ENCODE measurements at regions not wholly inside any gene's neighbourhood (a gene's known extent, or its start where the extent isn't known, plus 50 kb on each side); places are given as distances from the start of the nearest gene placed in this dataset.
A peak's percentile ranks its signal among the peaks of the same experiment; 100 is the strongest.
"Not testable (repeated sequence)": the region's sequence is repeated elsewhere in the genome, so short reads cannot be mapped to it uniquely, and the experiment has no call there.

GRCh38 chr4:104915864-104916263, 230.8 kb upstream of the TET2 start:
- Mint-ChIP-seq H3K4me3 (no peak overlapping the region), H3K27ac (no peak overlapping the region), H3K4me1 (ENCODE audit: low read depth) (no peaks in the 10 kb centered on the region), H3K27me3 (ENCODE audit: insufficient read depth) (peaks cover 2% of the 10 kb centered on the region; the same call in 1 of the 2 replicates), H3K36me3 (ENCODE audit: low read depth) (no peaks in the 10 kb centered on the region), H3K9me3 (peaks cover 14% of the 10 kb centered on the region)
- TF ChIP-seq, protein P1, sequence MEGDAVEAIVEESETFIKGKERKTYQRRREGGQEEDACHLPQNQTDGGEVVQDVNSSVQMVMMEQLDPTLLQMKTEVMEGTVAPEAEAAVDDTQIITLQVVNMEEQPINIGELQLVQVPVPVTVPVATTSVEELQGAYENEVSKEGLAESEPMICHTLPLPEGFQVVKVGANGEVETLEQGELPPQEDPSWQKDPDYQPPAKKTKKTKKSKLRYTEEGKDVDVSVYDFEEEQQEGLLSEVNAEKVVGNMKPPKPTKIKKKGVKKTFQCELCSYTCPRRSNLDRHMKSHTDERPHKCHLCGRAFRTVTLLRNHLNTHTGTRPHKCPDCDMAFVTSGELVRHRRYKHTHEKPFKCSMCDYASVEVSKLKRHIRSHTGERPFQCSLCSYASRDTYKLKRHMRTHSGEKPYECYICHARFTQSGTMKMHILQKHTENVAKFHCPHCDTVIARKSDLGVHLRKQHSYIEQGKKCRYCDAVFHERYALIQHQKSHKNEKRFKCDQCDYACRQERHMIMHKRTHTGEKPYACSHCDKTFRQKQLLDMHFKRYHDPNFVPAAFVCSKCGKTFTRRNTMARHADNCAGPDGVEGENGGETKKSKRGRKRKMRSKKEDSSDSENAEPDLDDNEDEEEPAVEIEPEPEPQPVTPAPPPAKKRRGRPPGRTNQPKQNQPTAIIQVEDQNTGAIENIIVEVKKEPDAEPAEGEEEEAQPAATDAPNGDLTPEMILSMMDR (IDR thresholded peaks at IDR 0.05), result no peak
- DNase-seq, result no peak

GRCh38 chr4:104919406-104919805, 227.3 kb upstream of the TET2 start:
- H3K9me3 Mint-ChIP-seq, result no peaks in the 10 kb centered on the region; the same call in 1 of the 2 replicates
- TF ChIP-seq, protein P1 (IDR thresholded peaks at IDR 0.05), result no peak
- H3K36me3 Mint-ChIP-seq (ENCODE audit: low read depth), result no peaks in the 10 kb centered on the region
- no peak overlapping the region for H3K27ac Mint-ChIP-seq
- no peaks in the 10 kb centered on the region for H3K4me1 Mint-ChIP-seq (ENCODE audit: low read depth)
- no peak for DNase-seq
- H3K27me3 Mint-ChIP-seq (ENCODE audit: insufficient read depth), result no peaks in the 10 kb centered on the region; the same call in 1 of the 2 replicates
- H3K4me3 Mint-ChIP-seq, result no peak overlapping the region

GRCh38 chr4:104930298-104930697, 216.4 kb upstream of the TET2 start:
- DNase-seq, result no peak
- no peaks in the 10 kb centered on the region for H3K36me3 Mint-ChIP-seq (ENCODE audit: low read depth)
- H3K4me3 Mint-ChIP-seq, result no peak overlapping the region
- no peak overlapping the region for H3K27ac Mint-ChIP-seq
- TF ChIP-seq, protein P1 (IDR thresholded peaks at IDR 0.05), result no peak
- no peaks in the 10 kb centered on the region; the same call in 1 of the 2 replicates for H3K9me3 Mint-ChIP-seq
- no peaks in the 10 kb centered on the region for H3K4me1 Mint-ChIP-seq (ENCODE audit: low read depth)
- peaks cover 2% of the 10 kb centered on the region; the same call in 1 of the 2 replicates for H3K27me3 Mint-ChIP-seq (ENCODE audit: insufficient read depth)

- not testable (repeated sequence) for H3K36me3 Mint-ChIP-seq (ENCODE audit: low read depth); H3K4me3 Mint-ChIP-seq; H3K27ac Mint-ChIP-seq; H3K4me1 Mint-ChIP-seq (ENCODE audit: low read depth); H3K9me3 Mint-ChIP-seq; H3K27me3 Mint-ChIP-seq (ENCODE audit: insufficient read depth)
- TF ChIP-seq, protein P1 (IDR thresholded peaks at IDR 0.05), result peak; percentile 60; the same call in 1 of the 2 replicates
- peak; percentile 25 for DNase-seq
Observed at GRCh38 chr4:104930745-104931736, 215.6 kb upstream of the TET2 start.

DNA sequence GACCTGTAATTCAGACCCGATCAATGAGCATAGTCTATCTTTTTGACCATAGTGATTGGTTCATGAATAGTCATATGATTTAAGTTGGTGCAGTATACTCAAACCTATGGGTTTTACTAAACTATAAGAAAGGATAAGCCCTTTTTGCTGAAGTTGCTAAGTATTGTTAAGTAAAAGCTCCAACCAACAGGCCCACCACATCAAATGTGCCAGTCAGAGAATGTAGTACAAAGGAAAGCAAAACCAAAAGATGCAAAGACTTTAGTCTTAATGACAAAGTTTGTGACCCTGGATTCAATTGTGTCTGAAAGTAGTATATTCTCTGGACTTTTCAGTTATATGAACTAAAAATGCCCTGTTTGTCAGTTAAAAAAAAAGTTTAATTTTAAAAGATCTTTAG, 208.1 kb upstream of the TET2 start:
- Mint-ChIP-seq H3K9me3 (peaks cover 5% of the 10 kb centered on the region; the same call in 1 of the 2 replicates), H3K4me1 (ENCODE audit: low read depth) (no peaks in the 10 kb centered on the region), H3K27me3 (ENCODE audit: insufficient read depth) (peaks cover 1% of the 10 kb centered on the region; the same call in 1 of the 2 replicates), H3K27ac (no peak overlapping the region), H3K36me3 (ENCODE audit: low read depth) (no peaks in the 10 kb centered on the region), H3K4me3 (no peak overlapping the region)
- TF ChIP-seq, protein P1 (IDR thresholded peaks at IDR 0.05), result no peak
- no peak for DNase-seq
